ENCODE measurements at regions not wholly inside any gene's neighbourhood (a gene's known extent, or its start where the extent isn't known, plus 50 kb on each side); places are given as distances from the start of the nearest gene placed in this dataset.

GRCh38 chr4:133390198-133390855 is 241.2 kb downstream of the PCDH10 start:
- TF ChIP-seq ZC3H11A (IDR thresholded peaks at IDR 0.05) (no peak), RNF2 (IDR thresholded peaks at IDR 0.05; ENCODE audit: borderline replicate concordance, low read depth) (no peak), RFX5 (IDR thresholded peaks at IDR 0.05) (no peak), MAZ (IDR thresholded peaks at IDR 0.05; ENCODE audit: borderline replicate concordance, low read depth, low read length) (no peak)
- TF ChIP-seq, protein P1, sequence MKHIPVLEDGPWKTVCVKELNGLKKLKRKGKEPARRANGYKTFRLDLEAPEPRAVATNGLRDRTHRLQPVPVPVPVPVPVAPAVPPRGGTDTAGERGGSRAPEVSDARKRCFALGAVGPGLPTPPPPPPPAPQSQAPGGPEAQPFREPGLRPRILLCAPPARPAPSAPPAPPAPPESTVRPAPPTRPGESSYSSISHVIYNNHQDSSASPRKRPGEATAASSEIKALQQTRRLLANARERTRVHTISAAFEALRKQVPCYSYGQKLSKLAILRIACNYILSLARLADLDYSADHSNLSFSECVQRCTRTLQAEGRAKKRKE (CRISPR knock-in tag; IDR thresholded peaks at IDR 0.05; ENCODE audit: low read depth): no peak
- ATAC-seq (no peak), FAIRE-seq (no peak), DNase-seq (ENCODE audit: low read depth in 1 of 2, low spot score in 1 of 2) (no peak)
- Histone ChIP-seq H3K27ac (no peak overlapping the region), H3K9me3 (no peaks in the 10 kb centered on the region), H3K4me1 (no peaks in the 10 kb centered on the region), H3K4me2 (no peak overlapping the region), H3K4me3 (no peak overlapping the region)
- ChIA-PET CTCF (no interaction called here), POLR2A (no interaction called here)
- WGBS (ENCODE audit: missing lambda C conversion rate): 66% methylated on average over 4 of the region's 4 CpGs

- no peaks in the 10 kb centered on the region for H3K4me1 ChIP-seq
- FAIRE-seq (no peak), ATAC-seq (no peak), DNase-seq (ENCODE audit: low read depth in 1 of 2, low spot score in 1 of 2) (no peak)
- 47% methylated on average over 3 of the region's 3 CpGs for WGBS (ENCODE audit: missing lambda C conversion rate)
- no peak overlapping the region for H3K4me3 ChIP-seq
- H3K27ac ChIP-seq: no peak overlapping the region
- TF ChIP-seq MAFK (IDR thresholded peaks at IDR 0.05; ENCODE audit: partially characterized antibody) (peak; percentile 80), PHF8 (IDR thresholded peaks at IDR 0.05; ENCODE audit: borderline replicate concordance, low read depth) (no peak), RNF2 (IDR thresholded peaks at IDR 0.05; ENCODE audit: borderline replicate concordance, low read depth) (no peak), NR3C1 (IDR thresholded peaks at IDR 0.05) (no peak)
- TF ChIP-seq, protein P2, sequence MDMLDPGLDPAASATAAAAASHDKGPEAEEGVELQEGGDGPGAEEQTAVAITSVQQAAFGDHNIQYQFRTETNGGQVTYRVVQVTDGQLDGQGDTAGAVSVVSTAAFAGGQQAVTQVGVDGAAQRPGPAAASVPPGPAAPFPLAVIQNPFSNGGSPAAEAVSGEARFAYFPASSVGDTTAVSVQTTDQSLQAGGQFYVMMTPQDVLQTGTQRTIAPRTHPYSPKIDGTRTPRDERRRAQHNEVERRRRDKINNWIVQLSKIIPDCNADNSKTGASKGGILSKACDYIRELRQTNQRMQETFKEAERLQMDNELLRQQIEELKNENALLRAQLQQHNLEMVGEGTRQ (IDR thresholded peaks at IDR 0.05): no peak
- POLR2A ChIA-PET: no interaction called here
- H3K4me2 ChIP-seq: no peak overlapping the region
- no peaks in the 10 kb centered on the region for H3K9me3 ChIP-seq
- CTCF ChIA-PET: no interaction called here
These were observed 239.9 kb downstream of the PCDH10 start for GRCh38 chr4:133389029-133389428.

DNA sequence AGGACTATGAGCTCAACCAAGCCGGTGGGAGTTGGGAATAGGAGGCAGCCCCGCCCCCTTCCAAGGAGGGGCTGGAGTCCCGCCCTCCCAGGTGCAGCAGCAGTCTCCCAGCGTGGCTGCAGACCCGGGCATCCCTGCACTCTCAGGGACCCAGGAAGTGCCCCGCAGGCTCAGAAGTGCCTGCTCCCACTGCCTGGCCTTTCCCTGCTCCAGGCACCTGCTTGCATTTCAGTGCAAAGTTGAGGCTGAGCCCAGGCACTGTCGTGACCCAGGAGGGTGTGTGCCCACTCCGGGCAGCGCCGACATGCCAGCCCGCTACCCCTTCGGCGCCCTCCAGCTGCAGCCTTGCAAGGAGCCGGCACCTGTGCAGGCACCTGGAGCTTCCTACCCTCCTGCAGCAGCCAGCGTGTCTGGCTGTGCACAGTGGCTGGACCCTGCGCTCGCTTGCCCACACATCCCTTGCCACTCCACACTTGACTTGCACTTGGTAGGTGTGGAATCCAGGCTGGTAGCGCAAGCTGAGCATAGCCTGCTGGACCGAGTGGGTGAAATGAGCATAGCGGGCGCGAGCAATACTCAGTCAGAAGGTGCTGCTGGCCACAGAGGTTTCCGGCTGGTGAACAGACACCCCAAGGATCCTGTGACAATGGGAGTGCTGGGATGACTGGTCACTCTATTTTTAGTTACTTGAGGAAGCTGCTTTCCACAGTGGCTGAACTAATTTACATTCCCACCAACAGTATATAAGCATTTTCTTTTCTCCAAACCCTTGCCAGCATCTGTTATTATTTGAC is 236.3 kb downstream of the PCDH10 start:
- no peak overlapping the region for H3K4me3 ChIP-seq
- ChIA-PET POLR2A (no interaction called here), CTCF (no interaction called here)
- FAIRE-seq (no peak), DNase-seq (ENCODE audit: low read depth in 1 of 2, low spot score in 1 of 2) (no peak), ATAC-seq (no peak)
- TF ChIP-seq GATA3 (IDR thresholded peaks at IDR 0.05; ENCODE audit: borderline replicate concordance): no peak
- no peak for TF ChIP-seq NPAS2 (CRISPR knock-in tag; IDR thresholded peaks at IDR 0.05; ENCODE audit: borderline replicate concordance)
- TF ChIP-seq SREBF2 (IDR thresholded peaks at IDR 0.05): no peak
- no peak for TF ChIP-seq CBX8 (IDR thresholded peaks at IDR 0.05)
- TF ChIP-seq, protein P3, sequence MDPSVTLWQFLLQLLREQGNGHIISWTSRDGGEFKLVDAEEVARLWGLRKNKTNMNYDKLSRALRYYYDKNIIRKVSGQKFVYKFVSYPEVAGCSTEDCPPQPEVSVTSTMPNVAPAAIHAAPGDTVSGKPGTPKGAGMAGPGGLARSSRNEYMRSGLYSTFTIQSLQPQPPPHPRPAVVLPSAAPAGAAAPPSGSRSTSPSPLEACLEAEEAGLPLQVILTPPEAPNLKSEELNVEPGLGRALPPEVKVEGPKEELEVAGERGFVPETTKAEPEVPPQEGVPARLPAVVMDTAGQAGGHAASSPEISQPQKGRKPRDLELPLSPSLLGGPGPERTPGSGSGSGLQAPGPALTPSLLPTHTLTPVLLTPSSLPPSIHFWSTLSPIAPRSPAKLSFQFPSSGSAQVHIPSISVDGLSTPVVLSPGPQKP (IDR thresholded peaks at IDR 0.05; ENCODE audit: low read depth, low read length): no peak
- TF ChIP-seq MYC (IDR thresholded peaks at IDR 0.05; ENCODE audit: borderline replicate concordance, low read length): no peak
- no peak for TF ChIP-seq RNF2 (IDR thresholded peaks at IDR 0.05; ENCODE audit: borderline replicate concordance, low read depth)
- TF ChIP-seq PBX3 (IDR thresholded peaks at IDR 0.05): no peak
- TF ChIP-seq TFCP2L1 (CRISPR knock-in tag; IDR thresholded peaks at IDR 0.05): no peak
- H3K9me3 ChIP-seq: no peaks in the 10 kb centered on the region
- no peak overlapping the region for H3K27ac ChIP-seq
- H3K4me1 ChIP-seq: no peaks in the 10 kb centered on the region
- no peak overlapping the region for H3K4me2 ChIP-seq
- 51% methylated on average over 11 of the region's 23 CpGs for WGBS (ENCODE audit: missing lambda C conversion rate)

Data from A549 (cell line).